Mucosa of descending colon (tissue), 3 donors: ENCODE measurements at regions not wholly inside any gene's neighbourhood (a gene's known extent, or its start where the extent isn't known, plus 50 kb on each side); places are given as distances from the start of the nearest gene placed in this dataset.
A peak's percentile ranks its signal among the peaks of the same experiment; 100 is the strongest.

Experiments
- ATAC-seq: fragments of 200-7000 bp; cut with Tn5 transposase; one replicate; pipeline ENCODE4 v1.9.1; 2020; ENCODE audit warnings: mild to moderate bottlenecking, moderate library complexity
- DNase-seq, 3 donors: peaks; one replicate each; pipeline ENCODE4 v3.0.0-alpha.2; 2020
- H3K36me3 ChIP-seq: fragments of 200-600 bp; one replicate; pipeline ENCODE4 v1.8.0; 2021; ENCODE audit warnings: low read depth, mild to moderate bottlenecking
- H3K4me1 ChIP-seq: fragments of 200-600 bp; one replicate; pipeline ENCODE4 v1.8.0; 2021; ENCODE audit warnings: low read depth, mild to moderate bottlenecking
- H3K4me3 ChIP-seq: fragments of 200-600 bp; one replicate; pipeline ENCODE4 v1.8.0; 2021; ENCODE audit warnings: mild to moderate bottlenecking
- H3K9me3 ChIP-seq: fragments of 200-600 bp; one replicate; pipeline ENCODE4 v1.8.0; 2021; ENCODE audit warnings: mild to moderate bottlenecking
- CTCF ChIP-seq: fragments of 200-600 bp; IDR thresholded peaks from one replicate; pipeline ENCODE4 v1.8.0; 2022; ENCODE audit warnings: antibody characterized with exemption, mild to moderate bottlenecking
- intact Hi-C, 2 donors: fragments of 100-400 bp; cut with DNase I in 1 of 2; cut with micrococcal nuclease in 1 of 2; formaldehyde crosslinking; loops; one replicate each; pipeline versions ENCODE4 v1.11.0 to v1.11.1; 2022; cut with DNase I, micrococcal nuclease
- donor health status: DM: no; HTN: no; CAD: no; lungs with moderate emphysema.
- donor health status: DM: no; HTN: no; CAD: no.
- donor health status: DM: no; HTN: yes; CAD: no.

- TF ChIP-seq CTCF: no peak
- no peak overlapping the region for H3K4me3 ChIP-seq
- intact Hi-C loops: no loop called here
- DNase-seq (no peak), ATAC-seq (no peak)
- no peaks in the 10 kb centered on the region for H3K36me3 ChIP-seq
- H3K4me1 ChIP-seq: no peaks in the 10 kb centered on the region
- H3K9me3 ChIP-seq: no peaks in the 10 kb centered on the region
These were observed 497.9 kb upstream of the RAB6C start for GRCh38 chr2:129481306-129482219.

GRCh38 chr2:129482626-129483025 lies 496.8 kb upstream of the RAB6C start:
- ATAC-seq (no peak), DNase-seq (no peak)
- no peaks in the 10 kb centered on the region for H3K4me1 ChIP-seq
- H3K4me3 ChIP-seq: no peak overlapping the region
- no peaks in the 10 kb centered on the region for H3K36me3 ChIP-seq
- no peaks in the 10 kb centered on the region for H3K9me3 ChIP-seq
- intact Hi-C loops: no loop called here
- TF ChIP-seq CTCF: no peak

GRCh38 chr2:129483366-129483765 lies 496.1 kb upstream of the RAB6C start:
- intact Hi-C loops: no loop called here
- Histone ChIP-seq H3K4me3 (no peak overlapping the region), H3K36me3 (no peaks in the 10 kb centered on the region), H3K4me1 (no peaks in the 10 kb centered on the region), H3K9me3 (no peaks in the 10 kb centered on the region)
- ATAC-seq: no peak
- TF ChIP-seq CTCF: no peak
- peak in 1 of 3 donors; percentile 16 for DNase-seq

- no peaks in the 10 kb centered on the region for H3K36me3 ChIP-seq
- H3K9me3 ChIP-seq: no peaks in the 10 kb centered on the region
- no peaks in the 10 kb centered on the region for H3K4me1 ChIP-seq
- intact Hi-C loops: no loop called here
- ATAC-seq (no peak), DNase-seq (no peak)
- H3K4me3 ChIP-seq: no peak overlapping the region
- no peak for TF ChIP-seq CTCF
These were observed 494.2 kb upstream of the RAB6C start for GRCh38 chr2:129484999-129485897.

- Histone ChIP-seq H3K4me1 (no peaks in the 10 kb centered on the region), H3K4me3 (no peak overlapping the region), H3K9me3 (no peaks in the 10 kb centered on the region), H3K36me3 (no peaks in the 10 kb centered on the region)
- intact Hi-C loops: no loop called here
- DNase-seq (no peak), ATAC-seq (no peak)
- no peak for TF ChIP-seq CTCF
These were observed 491.1 kb upstream of the RAB6C start for GRCh38 chr2:129488376-129488775.
